H1 (cell line): ENCODE measurements at regions not wholly inside any gene's neighbourhood (a gene's known extent, or its start where the extent isn't known, plus 50 kb on each side); places are given as distances from the start of the nearest gene placed in this dataset.

ENCODE experiments used
- CTCF ChIA-PET: fragments of 300-600 bp; sonication (Branson Sonifier 250); formaldehyde crosslinking; loops from one replicate; lab custom pipeline; 2021; ENCODE audit not compliant: partially characterized antibody; lab: Charles Lee
- POLR2A ChIA-PET: fragments of 300-600 bp; sonication (Branson Sonifier 250); formaldehyde crosslinking; loops from one replicate; lab custom pipeline; 2021; ENCODE audit warnings: inconsistent platforms; ENCODE audit not compliant: partially characterized antibody; lab: Charles Lee
- DNase-seq, 2 experiments: peaks; one replicate each; pipeline versions ENCODE4 v3.0.0 to v3.0.0-alpha.2; 2010 to 2022; ENCODE audit warnings: low spot score in 2 of 2, low read depth in 1 of 2, mixed read lengths in 1 of 2
- FAIRE-seq: peaks from 2 replicates; lab custom pipeline; 2011; peaks lifted over from hg19 to GRCh38; lab: Jason Lieb, UNC
- H2AFZ ChIP-seq: 2 replicates; pipeline ENCODE4 v1.8.1; 2012; ENCODE audit warnings: low read length, inconsistent platforms
- H2AK5ac ChIP-seq: 2 replicates; pipeline ENCODE4 v1.6.1; 2013; ENCODE audit warnings: low read depth, low read length
- H2BK120ac ChIP-seq: replicated peaks from 2 replicates; pipeline ENCODE3; 2013; ENCODE audit warnings: low read depth, low read length, inconsistent platforms
- H2BK12ac ChIP-seq: 2 replicates; pipeline ENCODE4 v1.6.1; 2013; ENCODE audit warnings: low read depth, low read length
- H2BK15ac ChIP-seq: 2 replicates; pipeline ENCODE4 v1.6.1; 2013; ENCODE audit warnings: low read length
- H2BK20ac ChIP-seq: 2 replicates; pipeline ENCODE4 v1.6.1; 2013; ENCODE audit warnings: low read length
- H2BK5ac ChIP-seq: 2 replicates; pipeline ENCODE4 v1.6.1; 2013; ENCODE audit warnings: low read depth, low read length
- H3K14ac ChIP-seq: 2 replicates; pipeline ENCODE4 v1.6.1; 2013; ENCODE audit warnings: inconsistent platforms; ENCODE audit not compliant: insufficient read length
- H3K18ac ChIP-seq: 2 replicates; pipeline ENCODE4 v1.6.1; 2013; ENCODE audit warnings: low read length; ENCODE audit errors: extremely low read depth
- H3K23ac ChIP-seq: 2 replicates; pipeline ENCODE4 v1.6.1; 2013; ENCODE audit warnings: inconsistent platforms; ENCODE audit not compliant: insufficient read length
- H3K23me2 ChIP-seq: 2 replicates; pipeline ENCODE4 v1.6.1; 2013; ENCODE audit warnings: low read depth, low read length
- H3K27ac ChIP-seq: 2 replicates; pipeline ENCODE4 v1.6.1; 2011; ENCODE audit warnings: low read depth, low read length, inconsistent platforms
- H3K27me3 ChIP-seq, 4 experiments: replicated peaks in 1 of 4; 1 replicate in 1 of 4; 2 replicates in 3 of 4; pipeline versions ENCODE4 v1.6.1 to v1.8.1; 2011 to 2013; ENCODE audit warnings: low read length in 3 of 4, mild to moderate bottlenecking in 3 of 4, inconsistent platforms in 2 of 4, mixed read lengths in 2 of 4, moderate library complexity in 1 of 4; ENCODE audit not compliant: control insufficient read depth in 3 of 4, insufficient read depth in 3 of 4; ENCODE audit errors: extremely low read depth in 1 of 4
- H3K36me3 ChIP-seq, 4 experiments: 2 replicates each; pipeline versions ENCODE4 v1.6.1 to v1.8.1; 2011 to 2013; ENCODE audit warnings: mild to moderate bottlenecking in 4 of 4, low read length in 3 of 4, moderate library complexity in 2 of 4, control low read depth in 1 of 4, inconsistent platforms in 1 of 4; ENCODE audit not compliant: insufficient read depth in 4 of 4, control insufficient read depth in 2 of 4
- H3K4ac ChIP-seq: replicated peaks from 2 replicates; pipeline ENCODE3; 2013; ENCODE audit warnings: low read length, low read depth, mixed read lengths, inconsistent platforms; ENCODE audit not compliant: insufficient read length
- H3K4me1 ChIP-seq, 4 experiments: replicated peaks in 1 of 4; 1 replicate in 1 of 4; 2 replicates in 3 of 4; pipeline versions ENCODE4 v1.6.1 to v1.8.1; 2011 to 2013; ENCODE audit warnings: low read length in 3 of 4, inconsistent platforms in 2 of 4, mixed read lengths in 1 of 4; ENCODE audit not compliant: insufficient read depth in 4 of 4, control insufficient read depth in 3 of 4
- H3K4me2 ChIP-seq, 2 experiments: 2 replicates each; pipeline versions ENCODE4 v1.6.1 to v1.8.1; 2011 to 2013; ENCODE audit warnings: low read depth in 2 of 2, low read length in 2 of 2, control low read depth in 1 of 2, inconsistent platforms in 1 of 2, mild to moderate bottlenecking in 1 of 2; ENCODE audit not compliant: insufficient read depth in 1 of 2
- H3K4me3 ChIP-seq, 4 experiments: fragments of 200-600, 300-600 bp in 1 of 4; sonication (generic), shearing (Covaris generic), sonication (Bioruptor Twin) in 1 of 4; 2 replicates each; pipeline versions ENCODE4 v1.5.1 to v1.8.1; 2011 to 2016; ENCODE audit warnings: low read length in 4 of 4, low read depth in 3 of 4, control low read depth in 2 of 4, inconsistent platforms in 2 of 4, mild to moderate bottlenecking in 2 of 4, mixed read lengths in 1 of 4, moderate library complexity in 1 of 4; ENCODE audit not compliant: insufficient read depth in 2 of 4; ENCODE audit errors: extremely low read depth in 1 of 4
- H3K56ac ChIP-seq: replicated peaks from 2 replicates; pipeline ENCODE3; 2013; ENCODE audit warnings: low read depth, mild to moderate bottlenecking, mixed read lengths, low read length, inconsistent platforms; ENCODE audit not compliant: insufficient read length
- H3K79me1 ChIP-seq: 2 replicates; pipeline ENCODE4 v1.6.1; 2013; ENCODE audit warnings: low read depth, low read length, control low read depth
- H3K79me2 ChIP-seq, 2 experiments: 2 replicates each; pipeline versions ENCODE4 v1.6.1 to v1.8.1; 2012 to 2013; ENCODE audit warnings: low read length in 2 of 2, mild to moderate bottlenecking in 2 of 2, inconsistent platforms in 1 of 2; ENCODE audit not compliant: insufficient read depth in 2 of 2, control insufficient read depth in 1 of 2
- H3K9ac ChIP-seq, 4 experiments: replicated peaks in 1 of 4; 1 replicate in 1 of 4; 2 replicates in 3 of 4; pipeline versions ENCODE4 v1.6.1 to v1.8.1; 2011 to 2013; ENCODE audit warnings: low read depth in 3 of 4, low read length in 3 of 4, control low read depth in 2 of 4, mild to moderate bottlenecking in 2 of 4, moderate library complexity in 2 of 4, inconsistent platforms in 1 of 4; ENCODE audit errors: extremely low read depth in 1 of 4
- H3K9me3 ChIP-seq, 2 experiments: 2 replicates each; pipeline versions ENCODE4 v1.6.1 to v1.8.1; 2012 to 2013; ENCODE audit warnings: mild to moderate bottlenecking in 2 of 2, moderate library complexity in 2 of 2, control low read depth in 1 of 2, inconsistent platforms in 1 of 2, low read depth in 1 of 2, low read length in 1 of 2, mixed read lengths in 1 of 2; ENCODE audit not compliant: insufficient read depth in 2 of 2
- H4K20me1 ChIP-seq, 2 experiments: replicated peaks in 1 of 2; 2 replicates each; pipeline versions ENCODE3 to v1.8.1; 2011 to 2013; ENCODE audit warnings: inconsistent platforms in 2 of 2, low read length in 2 of 2, mild to moderate bottlenecking in 1 of 2; ENCODE audit not compliant: insufficient read depth in 2 of 2, control insufficient read depth in 1 of 2
- H4K5ac ChIP-seq: 2 replicates; pipeline ENCODE4 v1.6.1; 2013; ENCODE audit warnings: low read length, low read depth, mixed read lengths, inconsistent platforms; ENCODE audit not compliant: insufficient read length
- H4K8ac ChIP-seq: 2 replicates; pipeline ENCODE4 v1.8.0; 2013; ENCODE audit warnings: mild to moderate bottlenecking, moderate library complexity, low read length, inconsistent platforms; ENCODE audit not compliant: insufficient read depth; ENCODE audit errors: extremely low read depth
- H4K91ac ChIP-seq: replicated peaks from 2 replicates; pipeline ENCODE3; 2013; ENCODE audit warnings: low read length, mixed read lengths, inconsistent platforms; ENCODE audit not compliant: insufficient read length
- CEBPB ChIP-seq: IDR thresholded peaks from 2 replicates; pipeline ENCODE4 v1.6.1; 2012; ENCODE audit warnings: low read depth, low read length
- TCF12 ChIP-seq: IDR thresholded peaks from 2 replicates; pipeline ENCODE4 v1.6.1; 2011; ENCODE audit warnings: low read depth, mild to moderate bottlenecking, low read length
- YY1 ChIP-seq: IDR thresholded peaks from 2 replicates; pipeline ENCODE4 v1.6.1; 2011; ENCODE audit warnings: low read depth, mild to moderate bottlenecking, low read length
- WGBS, 2 experiments: shearing (Covaris generic) in 1 of 2; methylation state at CpG; one replicate each; pipeline versions ENCODE4 v1.1.6 to v1.1.7; 2013 to 2015; ENCODE audit warnings: low lambda C conversion rate in 2 of 2, mixed read lengths in 2 of 2, inconsistent platforms in 1 of 2, low coverage in 1 of 2, missing lambda C conversion rate in 1 of 2; ENCODE audit not compliant: insufficient replicate concordance in 2 of 2, insufficient coverage in 1 of 2, insufficient read length in 1 of 2; ENCODE audit errors: extremely low coverage in 1 of 2, missing lambda C conversion rate in 1 of 2; 5-methylcytosine and 5-hydroxymethylcytosine counted together

GRCh38 chr6:137977814-137978213 lies 110.8 kb downstream of the TNFAIP3 start:
- CTCF ChIA-PET, result interaction anchor here (2.4 kb wide), 1 partner anchor 27 kb away, joined by 6 read pairs; no protein-coding TSS in a partner anchor
- WGBS, 2 experiments, result 69% methylated on average over 3 of the region's 3 CpGs; no CpG with 5 or more reads in 1 of the 2 experiments
- no peak for TF ChIP-seq CEBPB
- TF ChIP-seq TCF12, result no peak
- no peak for TF ChIP-seq YY1

More at GRCh38 chr6:137977814-137978213, 110.8 kb downstream of the TNFAIP3 start:
- Histone ChIP-seq H3K79me1 (no peaks in the 10 kb centered on the region), H2BK120ac (no peak overlapping the region), H4K91ac (no peak overlapping the region), H3K14ac (no peak overlapping the region), H2AK5ac (no peak overlapping the region), H2BK12ac (no peak overlapping the region), H2BK20ac (no peak overlapping the region), H3K23ac (no peak overlapping the region), H4K20me1 (no peaks in the 10 kb centered on the region), H3K56ac (no peak overlapping the region), H3K4ac (no peak overlapping the region), H3K36me3 (no peaks in the 10 kb centered on the region), H2BK15ac (no peak overlapping the region), H3K9me3 (no peaks in the 10 kb centered on the region), H4K8ac (no peak overlapping the region), H2BK5ac (no peak overlapping the region), H2AFZ (no peak overlapping the region), H3K4me3 (no peak overlapping the region), H3K4me1 (no peaks in the 10 kb centered on the region), H3K18ac (no peak overlapping the region), H3K27ac (no peak overlapping the region), H4K5ac (no peak overlapping the region), H3K4me2 (no peak overlapping the region), H3K23me2 (no peaks in the 10 kb centered on the region), H3K27me3 (no peaks in the 10 kb centered on the region), H3K79me2 (no peaks in the 10 kb centered on the region), H3K9ac (no peak overlapping the region)
- FAIRE-seq (no peak), DNase-seq (no peak)
- POLR2A ChIA-PET, result no interaction called here
